IMR-90 (cell line): ENCODE measurements at regions not wholly inside any gene's neighbourhood (a gene's known extent, or its start where the extent isn't known, plus 50 kb on each side); places are given as distances from the start of the nearest gene placed in this dataset.

ENCODE experiments used
- ATAC-seq: fragments of 200-7000 bp; cut with Tn5 transposase; 2 replicates; pipeline ENCODE4 v1.9.1; 2020; ENCODE audit warnings: low read depth, mild to moderate bottlenecking, moderate library complexity
- BruUV-seq: library from RNA; stranded (reverse); fragments of 400-500 nt; replicated peaks from 2 replicates; lab custom pipeline; 2021; lab: Mats Ljungman, UMichigan
- CTCF ChIA-PET: fragments of 300-600 bp; formaldehyde crosslinking; extraction: SDS; loops from one replicate; lab custom pipeline; 2021; ENCODE audit warnings: antibody characterized with exemption; lab: Yijun Ruan, JAX
- POLR2A ChIA-PET: fragments of 300-600 bp; sonication (Branson Sonifier 250); formaldehyde crosslinking; loops from one replicate; lab custom pipeline; 2022; ENCODE audit warnings: antibody characterized with exemption; ENCODE audit not compliant: unreplicated experiment; lab: Charles Lee
- DNase-seq: peaks from one replicate; pipeline ENCODE4 v3.0.0; 2013
- H2AFZ ChIP-seq: replicated peaks from 2 replicates; pipeline ENCODE3; 2013; ENCODE audit warnings: low read length, mild to moderate bottlenecking; ENCODE audit not compliant: poor library complexity
- H2AK5ac ChIP-seq: 2 replicates; pipeline ENCODE4 v1.6.1; 2013; ENCODE audit warnings: low read depth, low read length, inconsistent platforms
- H2AK9ac ChIP-seq: replicated peaks from 2 replicates; pipeline ENCODE3; 2013; ENCODE audit warnings: mild to moderate bottlenecking, low read depth, low read length, moderate library complexity; ENCODE audit not compliant: poor library complexity
- H2BK120ac ChIP-seq: 2 replicates; pipeline ENCODE4 v1.6.1; 2013; ENCODE audit warnings: low read depth, low read length, inconsistent platforms
- H2BK15ac ChIP-seq: 3 replicates; pipeline ENCODE4 v1.6.1; 2013; ENCODE audit warnings: low read depth, low read length, inconsistent platforms
- H2BK20ac ChIP-seq: 2 replicates; pipeline ENCODE4 v1.6.1; 2013; ENCODE audit warnings: low read depth, mild to moderate bottlenecking, inconsistent platforms, low read length, moderate library complexity
- H2BK5ac ChIP-seq: 2 replicates; pipeline ENCODE4 v1.6.1; 2013; ENCODE audit warnings: mild to moderate bottlenecking, low read depth, low read length, inconsistent platforms; ENCODE audit not compliant: poor library complexity, severe bottlenecking
- H3K14ac ChIP-seq: replicated peaks from 2 replicates; pipeline ENCODE4 v1.6.1; 2013; ENCODE audit warnings: low read depth, low read length, inconsistent platforms
- H3K18ac ChIP-seq: 2 replicates; pipeline ENCODE4 v1.6.1; 2013; ENCODE audit warnings: low read depth, low read length, control low read depth
- H3K23ac ChIP-seq: 2 replicates; pipeline ENCODE4 v1.6.1; 2013; ENCODE audit warnings: low read depth, low read length, inconsistent platforms
- H3K27ac ChIP-seq: 2 replicates; pipeline ENCODE4 v1.5.1; 2013; ENCODE audit warnings: mild to moderate bottlenecking, control low read depth, low read length; ENCODE audit not compliant: insufficient read depth
- H3K27me3 ChIP-seq: 2 replicates; pipeline ENCODE4 v1.6.1; 2013; ENCODE audit warnings: low read length; ENCODE audit not compliant: control insufficient read depth, insufficient read depth
- H3K36me3 ChIP-seq: 2 replicates; pipeline ENCODE4 v1.6.1; 2013; ENCODE audit warnings: low read length, mixed read lengths; ENCODE audit not compliant: control insufficient read depth, insufficient read depth
- H3K4ac ChIP-seq: 2 replicates; pipeline ENCODE4 v1.6.1; 2013; ENCODE audit warnings: low read depth, low read length, inconsistent platforms
- H3K4me1 ChIP-seq: 2 replicates; pipeline ENCODE4 v1.6.1; 2013; ENCODE audit warnings: low read length, mixed read lengths; ENCODE audit not compliant: control insufficient read depth, insufficient read depth
- H3K4me2 ChIP-seq: 2 replicates; pipeline ENCODE4 v1.6.1; 2013; ENCODE audit warnings: low read depth, mild to moderate bottlenecking, control low read depth, low read length, moderate library complexity
- H3K4me3 ChIP-seq: 2 replicates; pipeline ENCODE4 v1.5.1; 2013; ENCODE audit warnings: low read depth, mild to moderate bottlenecking, control low read depth, low read length, moderate library complexity; ENCODE audit not compliant: insufficient read depth
- H3K56ac ChIP-seq: 2 replicates; pipeline ENCODE4 v1.6.1; 2013; ENCODE audit warnings: low read length, inconsistent platforms; ENCODE audit not compliant: insufficient read depth; ENCODE audit errors: extremely low read depth
- H3K79me1 ChIP-seq, 2 experiments: 2 replicates each; pipeline ENCODE4 v1.6.1; 2013; ENCODE audit warnings: low read length in 2 of 2, inconsistent platforms in 1 of 2, low read depth in 1 of 2
- H3K9ac ChIP-seq: 2 replicates; pipeline ENCODE4 v1.6.1; 2013; ENCODE audit warnings: low read depth, low read length, control low read depth
- H3K9me1 ChIP-seq: 2 replicates; pipeline ENCODE4 v1.6.1; 2013; ENCODE audit warnings: low read length, inconsistent platforms; ENCODE audit not compliant: insufficient read depth
- H3K9me3 ChIP-seq: 2 replicates; pipeline ENCODE4 v1.6.1; 2013; ENCODE audit warnings: low read length; ENCODE audit not compliant: control insufficient read depth, insufficient read depth
- H4K20me1 ChIP-seq: 2 replicates; pipeline ENCODE4 v1.6.1; 2013; ENCODE audit warnings: low read length, inconsistent platforms; ENCODE audit not compliant: insufficient read depth
- H4K5ac ChIP-seq: 2 replicates; pipeline ENCODE4 v1.6.1; 2013; ENCODE audit warnings: mild to moderate bottlenecking, low read depth, low read length, control low read depth
- H4K8ac ChIP-seq, 2 experiments: 2 replicates each; pipeline ENCODE4 v1.6.1; 2013; ENCODE audit warnings: low read depth in 2 of 2, low read length in 2 of 2, control low read depth in 1 of 2, inconsistent platforms in 1 of 2
- H4K91ac ChIP-seq: 2 replicates; pipeline ENCODE4 v1.6.1; 2013; ENCODE audit warnings: low read depth, low read length, inconsistent platforms; ENCODE audit not compliant: insufficient read depth
- BHLHE40 ChIP-seq: fragments of 150-350 bp; IDR thresholded peaks from 2 replicates; pipeline ENCODE4 v1.6.1; 2016; ENCODE audit warnings: mild to moderate bottlenecking, low read depth, low read length
- CEBPB ChIP-seq: IDR thresholded peaks from 2 replicates; pipeline ENCODE4 v1.6.1; 2012; ENCODE audit warnings: low read depth, low read length, improper control_type of control experiment
- CHD1 ChIP-seq: IDR thresholded peaks from 2 replicates; pipeline ENCODE4 v1.6.1; 2012; ENCODE audit warnings: low read depth, low read length, improper control_type of control experiment
- FOS ChIP-seq: fragments of 150-350 bp; IDR thresholded peaks from 2 replicates; pipeline ENCODE4 v1.6.1; 2016; ENCODE audit warnings: low read depth, low read length
- MAFK ChIP-seq: IDR thresholded peaks from 2 replicates; pipeline ENCODE4 v1.6.1; 2012; ENCODE audit warnings: low read depth, low read length, improper control_type of control experiment
- MAZ ChIP-seq: IDR thresholded peaks from 2 replicates; pipeline ENCODE4 v1.6.1; 2012; ENCODE audit warnings: low read depth, mild to moderate bottlenecking, low read length, improper control_type of control experiment, moderate library complexity, borderline replicate concordance
- MXI1 ChIP-seq: IDR thresholded peaks from 2 replicates; pipeline ENCODE4 v1.6.1; 2012; ENCODE audit warnings: low read depth, mild to moderate bottlenecking, low read length, moderate library complexity, borderline replicate concordance
- NFE2L2 ChIP-seq: fragments of 150-350 bp; IDR thresholded peaks from 2 replicates; pipeline ENCODE4 v1.6.1; 2016; ENCODE audit warnings: low read depth, mild to moderate bottlenecking, low read length
- POLR2A ChIP-seq: IDR thresholded peaks from 2 replicates; pipeline ENCODE4 v1.6.1; 2012; ENCODE audit warnings: mild to moderate bottlenecking, low read depth, low read length
- RAD21 ChIP-seq: IDR thresholded peaks from 2 replicates; pipeline ENCODE4 v1.6.1; 2012; ENCODE audit warnings: low read length, improper control_type of control experiment
- RCOR1 ChIP-seq: IDR thresholded peaks from 2 replicates; pipeline ENCODE4 v1.6.1; 2012; ENCODE audit warnings: mild to moderate bottlenecking, low read length, improper control_type of control experiment; ENCODE audit not compliant: insufficient replicate concordance
- RFX5 ChIP-seq: IDR thresholded peaks from 2 replicates; pipeline ENCODE4 v1.8.0; 2012; ENCODE audit warnings: low read depth, mild to moderate bottlenecking, low read length, moderate library complexity
- SMC3 ChIP-seq: fragments of 150-350 bp; IDR thresholded peaks from 2 replicates; pipeline ENCODE4 v1.6.1; 2016; ENCODE audit warnings: low read depth, mild to moderate bottlenecking, antibody characterized with exemption, low read length, moderate library complexity
- WGBS, 2 experiments: methylation state at CpG; one replicate each; pipeline versions ENCODE4 v1.1.5 to v1.1.7; 2013; ENCODE audit warnings: missing lambda C conversion rate in 2 of 2; ENCODE audit not compliant: insufficient read length in 1 of 2; ENCODE audit errors: extremely low coverage in 2 of 2; 5-methylcytosine and 5-hydroxymethylcytosine counted together
- dilution Hi-C: fragments of 300-500 bp; cut with HindIII; formaldehyde crosslinking; loops from one replicate; pipeline ENCODE4 v1.14.3; 2018; ENCODE audit warnings: low sequenced_read_pairs; ENCODE audit not compliant: unreplicated experiment
- in situ Hi-C: fragments of 300-500 bp; cut with MboI; formaldehyde crosslinking; loops from 3 replicates; pipeline ENCODE4 v1.14.3; 2019; ENCODE audit warnings: low sequenced_read_pairs, inconsistent platforms, mixed read lengths
- intact Hi-C: fragments of 100-400 bp; cut with micrococcal nuclease; formaldehyde crosslinking; loops from 2 replicates; pipeline ENCODE4 v1.10.0; 2022
- TF ChIP-seq, protein P1 (sequence below): conservative IDR thresholded peaks from 2 replicates; pipeline ENCODE4 v1.5.1; 2012; ENCODE audit warnings: mild to moderate bottlenecking, low read depth, low read length, improper control_type of control experiment
- TF ChIP-seq, protein P2 (sequence below): fragments of 150-350 bp; IDR thresholded peaks from 2 replicates; pipeline ENCODE4 v1.6.1; 2016; ENCODE audit warnings: low read depth, mild to moderate bottlenecking, low read length, moderate library complexity, borderline replicate concordance

- Histone ChIP-seq H3K79me1 (peaks cover 49 to 97% of the 10 kb centered on the region in 2 experiments; a peak in 3 of 4 replicates), H3K27me3 (no peaks in the 10 kb centered on the region), H3K4me1 (peaks cover 26% of the 10 kb centered on the region), H3K9me1 (peaks cover 52% of the 10 kb centered on the region), H3K18ac (no peak overlapping the region), H2AFZ (no peak overlapping the region), H2BK120ac (no peak overlapping the region), H3K4me2 (no peak overlapping the region), H4K5ac (no peak overlapping the region), H3K4ac (peak overlapping the region; percentile 5; the same call in 1 of the 2 replicates), H3K9me3 (no peaks in the 10 kb centered on the region), H4K20me1 (peaks cover 89% of the 10 kb centered on the region), H2AK9ac (peak overlapping the region; percentile 10), H3K27ac (no peak overlapping the region), H3K23ac (0 out of 2 replicates have a peak overlapping the region, but pooled peaks have one; percentile 40), H3K36me3 (peaks cover 8% of the 10 kb centered on the region), H2BK5ac (no peak overlapping the region), H2BK15ac (no peak overlapping the region), H3K4me3 (no peak overlapping the region), H2BK20ac (no peak overlapping the region), H2AK5ac (no peak overlapping the region; the same call in 1 of the 2 replicates), H3K9ac (no peak overlapping the region), H4K91ac (no peak overlapping the region), H3K14ac (0 out of 2 replicates have a peak overlapping the region, but pooled peaks have one; percentile 13), H3K56ac (no peak overlapping the region), H4K8ac (no peak overlapping the region)
- CTCF ChIA-PET = no interaction called here
- in situ Hi-C loops = no loop called here
- POLR2A ChIA-PET = no interaction called here
- dilution Hi-C loops = no loop called here
- no peak for DNase-seq
- ATAC-seq = no peak
- BruUV-seq = no TSS peak
- intact Hi-C loops = no loop called here
- WGBS, 2 experiments = 91% methylated on average over 9 of the region's 11 CpGs; no CpG with 5 or more reads in 1 of the 2 experiments
- TF ChIP-seq, protein P1, sequence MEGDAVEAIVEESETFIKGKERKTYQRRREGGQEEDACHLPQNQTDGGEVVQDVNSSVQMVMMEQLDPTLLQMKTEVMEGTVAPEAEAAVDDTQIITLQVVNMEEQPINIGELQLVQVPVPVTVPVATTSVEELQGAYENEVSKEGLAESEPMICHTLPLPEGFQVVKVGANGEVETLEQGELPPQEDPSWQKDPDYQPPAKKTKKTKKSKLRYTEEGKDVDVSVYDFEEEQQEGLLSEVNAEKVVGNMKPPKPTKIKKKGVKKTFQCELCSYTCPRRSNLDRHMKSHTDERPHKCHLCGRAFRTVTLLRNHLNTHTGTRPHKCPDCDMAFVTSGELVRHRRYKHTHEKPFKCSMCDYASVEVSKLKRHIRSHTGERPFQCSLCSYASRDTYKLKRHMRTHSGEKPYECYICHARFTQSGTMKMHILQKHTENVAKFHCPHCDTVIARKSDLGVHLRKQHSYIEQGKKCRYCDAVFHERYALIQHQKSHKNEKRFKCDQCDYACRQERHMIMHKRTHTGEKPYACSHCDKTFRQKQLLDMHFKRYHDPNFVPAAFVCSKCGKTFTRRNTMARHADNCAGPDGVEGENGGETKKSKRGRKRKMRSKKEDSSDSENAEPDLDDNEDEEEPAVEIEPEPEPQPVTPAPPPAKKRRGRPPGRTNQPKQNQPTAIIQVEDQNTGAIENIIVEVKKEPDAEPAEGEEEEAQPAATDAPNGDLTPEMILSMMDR = no peak
- TF ChIP-seq POLR2A = no peak
- no peak for TF ChIP-seq NFE2L2
- TF ChIP-seq SMC3 = no peak
- TF ChIP-seq, protein P2, sequence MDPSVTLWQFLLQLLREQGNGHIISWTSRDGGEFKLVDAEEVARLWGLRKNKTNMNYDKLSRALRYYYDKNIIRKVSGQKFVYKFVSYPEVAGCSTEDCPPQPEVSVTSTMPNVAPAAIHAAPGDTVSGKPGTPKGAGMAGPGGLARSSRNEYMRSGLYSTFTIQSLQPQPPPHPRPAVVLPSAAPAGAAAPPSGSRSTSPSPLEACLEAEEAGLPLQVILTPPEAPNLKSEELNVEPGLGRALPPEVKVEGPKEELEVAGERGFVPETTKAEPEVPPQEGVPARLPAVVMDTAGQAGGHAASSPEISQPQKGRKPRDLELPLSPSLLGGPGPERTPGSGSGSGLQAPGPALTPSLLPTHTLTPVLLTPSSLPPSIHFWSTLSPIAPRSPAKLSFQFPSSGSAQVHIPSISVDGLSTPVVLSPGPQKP = no peak
- TF ChIP-seq RCOR1 = no peak
- no peak for TF ChIP-seq FOS
- no peak for TF ChIP-seq MAFK
- TF ChIP-seq RFX5 = no peak
- TF ChIP-seq RAD21 = no peak
- TF ChIP-seq MAZ = no peak
- TF ChIP-seq CEBPB = no peak
- no peak for TF ChIP-seq CHD1
- TF ChIP-seq MXI1 = no peak
- TF ChIP-seq BHLHE40 = no peak
These were observed 94.6 kb downstream of the GLI2 start for GRCh38 chr2:120830096-120830830.
